ENCODE measurements at regions not wholly inside any gene's neighbourhood (a gene's known extent, or its start where the extent isn't known, plus 50 kb on each side); places are given as distances from the start of the nearest gene placed in this dataset.

DNA sequence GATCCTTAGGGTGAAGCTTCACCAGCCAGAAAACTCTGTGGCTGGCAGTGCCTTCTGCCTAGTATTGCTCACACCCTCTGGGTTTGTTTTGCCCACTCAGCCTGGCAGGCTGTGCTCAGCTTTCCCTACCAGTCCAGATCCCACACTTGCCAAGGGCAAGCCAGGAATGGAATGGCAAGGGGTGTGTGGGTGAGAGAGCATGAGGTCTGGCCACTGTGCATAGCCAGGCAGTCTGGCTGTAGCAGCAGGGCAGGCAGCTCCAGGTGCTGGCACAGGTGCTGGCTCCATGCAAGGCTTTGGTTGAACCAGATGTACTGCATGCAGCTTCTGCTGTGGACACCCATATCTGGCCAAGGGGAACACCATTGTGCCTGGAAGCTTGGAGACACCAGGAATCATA is 1720.3 kb downstream of the HACE1 start:
- TF ChIP-seq, protein P1, sequence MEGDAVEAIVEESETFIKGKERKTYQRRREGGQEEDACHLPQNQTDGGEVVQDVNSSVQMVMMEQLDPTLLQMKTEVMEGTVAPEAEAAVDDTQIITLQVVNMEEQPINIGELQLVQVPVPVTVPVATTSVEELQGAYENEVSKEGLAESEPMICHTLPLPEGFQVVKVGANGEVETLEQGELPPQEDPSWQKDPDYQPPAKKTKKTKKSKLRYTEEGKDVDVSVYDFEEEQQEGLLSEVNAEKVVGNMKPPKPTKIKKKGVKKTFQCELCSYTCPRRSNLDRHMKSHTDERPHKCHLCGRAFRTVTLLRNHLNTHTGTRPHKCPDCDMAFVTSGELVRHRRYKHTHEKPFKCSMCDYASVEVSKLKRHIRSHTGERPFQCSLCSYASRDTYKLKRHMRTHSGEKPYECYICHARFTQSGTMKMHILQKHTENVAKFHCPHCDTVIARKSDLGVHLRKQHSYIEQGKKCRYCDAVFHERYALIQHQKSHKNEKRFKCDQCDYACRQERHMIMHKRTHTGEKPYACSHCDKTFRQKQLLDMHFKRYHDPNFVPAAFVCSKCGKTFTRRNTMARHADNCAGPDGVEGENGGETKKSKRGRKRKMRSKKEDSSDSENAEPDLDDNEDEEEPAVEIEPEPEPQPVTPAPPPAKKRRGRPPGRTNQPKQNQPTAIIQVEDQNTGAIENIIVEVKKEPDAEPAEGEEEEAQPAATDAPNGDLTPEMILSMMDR (conservative IDR thresholded peaks at IDR 0.05 in 1 of 2, IDR thresholded peaks at IDR 0.05 in 1 of 2; ENCODE audit: extremely low read depth in 1 of 2, insufficient read depth in 1 of 2, low read depth in 1 of 2, low read length in 2 of 2) = no peak
- no peak for TF ChIP-seq EZH2 (IDR thresholded peaks at IDR 0.05; ENCODE audit: borderline replicate concordance, low read length)
